Calu3 (cell line): ENCODE measurements at regions not wholly inside any gene's neighbourhood (a gene's known extent, or its start where the extent isn't known, plus 50 kb on each side); places are given as distances from the start of the nearest gene placed in this dataset.

Experiments
- BruUV-seq: library from RNA; stranded (reverse); fragments of 400-500 nt; replicated peaks from 2 replicates; lab custom pipeline; 2021; lab: Mats Ljungman, UMichigan
- CTCF ChIA-PET: fragments of 300-600 bp; sonication (Branson Sonifier 250); formaldehyde crosslinking; loops from one replicate; lab custom pipeline; 2022; ENCODE audit warnings: antibody characterized with exemption; lab: Charles Lee
- DNase-seq: peaks from one replicate; pipeline ENCODE4 v3.0.0; 2022
- H3K27ac Mint-ChIP-seq: one replicate; pipeline ENCODE4 v1.8.0; 2022; ENCODE audit warnings: mixed read lengths; ENCODE audit not compliant: unreplicated experiment
- H3K27me3 Mint-ChIP-seq: one replicate; pipeline ENCODE4 v1.8.0; 2022; ENCODE audit warnings: mixed read lengths; ENCODE audit not compliant: unreplicated experiment
- H3K36me3 Mint-ChIP-seq: one replicate; pipeline ENCODE4 v1.8.0; 2022; ENCODE audit warnings: mild to moderate bottlenecking, moderate library complexity, mixed read lengths; ENCODE audit not compliant: insufficient read depth, unreplicated experiment
- H3K4me1 Mint-ChIP-seq: one replicate; pipeline ENCODE4 v1.8.0; 2022; ENCODE audit warnings: mild to moderate bottlenecking, low read depth, mixed read lengths; ENCODE audit not compliant: unreplicated experiment
- H3K4me3 Mint-ChIP-seq: one replicate; pipeline ENCODE4 v1.8.0; 2022; ENCODE audit warnings: mild to moderate bottlenecking, low read depth, moderate library complexity, mixed read lengths; ENCODE audit not compliant: unreplicated experiment
- H3K9me3 Mint-ChIP-seq: one replicate; pipeline ENCODE4 v1.8.0; 2022; ENCODE audit warnings: low read depth, mixed read lengths; ENCODE audit not compliant: unreplicated experiment
- CTCF ChIP-seq: fragments of 200-600 bp; IDR thresholded peaks from one replicate; pipeline ENCODE4 v1.8.0; 2022; ENCODE audit warnings: antibody characterized with exemption; ENCODE audit not compliant: unreplicated experiment
- intact Hi-C: fragments of 100-400 bp; cut with micrococcal nuclease; formaldehyde crosslinking; loops from one replicate; pipeline ENCODE4 v1.10.0; 2022; ENCODE audit not compliant: unreplicated experiment

- no TSS peak for BruUV-seq
- CTCF ChIA-PET = no interaction called here
- no peaks in the 10 kb centered on the region for H3K36me3 Mint-ChIP-seq
- intact Hi-C loops = no loop called here
- DNase-seq = no peak
- H3K4me1 Mint-ChIP-seq = peaks cover 21% of the 10 kb centered on the region
- no peaks in the 10 kb centered on the region for H3K27me3 Mint-ChIP-seq
- H3K27ac Mint-ChIP-seq = no peak overlapping the region
- TF ChIP-seq CTCF = no peak
- no peak overlapping the region for H3K4me3 Mint-ChIP-seq
- H3K9me3 Mint-ChIP-seq = no peaks in the 10 kb centered on the region
Measured at GRCh38 chr3:107269136-107269535, 108.1 kb upstream of the CCDC54 start.

- TF ChIP-seq CTCF = peak; percentile 62
- H3K4me3 Mint-ChIP-seq = no peak overlapping the region
- no peak overlapping the region for H3K27ac Mint-ChIP-seq
- no TSS peak for BruUV-seq
- no peaks in the 10 kb centered on the region for H3K36me3 Mint-ChIP-seq
- DNase-seq = no peak
- no peaks in the 10 kb centered on the region for H3K27me3 Mint-ChIP-seq
- intact Hi-C loops = loop anchor here (2.0 to 10.0 kb wide), 2 partner anchors 149 to 253 kb away; partner anchors contain the start of gene BBX
- CTCF ChIA-PET = interaction anchor here (1.2 to 3.0 kb wide), 4 partner anchors 149 to 327 kb away, joined by 3 to 24 read pairs (median 13); no protein-coding TSS in a partner anchor
- no peaks in the 10 kb centered on the region for H3K9me3 Mint-ChIP-seq
- peaks cover 8% of the 10 kb centered on the region for H3K4me1 Mint-ChIP-seq
Measured at GRCh38 chr3:107271787-107272387, 105.4 kb upstream of the CCDC54 start.

- H3K36me3 Mint-ChIP-seq = no peaks in the 10 kb centered on the region
- H3K9me3 Mint-ChIP-seq = no peaks in the 10 kb centered on the region
- intact Hi-C loops = loop anchor here (2.0 to 10.0 kb wide), 2 partner anchors 148 to 252 kb away; partner anchors contain the start of gene BBX
- no TSS peak for BruUV-seq
- no peak for TF ChIP-seq CTCF
- no peak overlapping the region for H3K4me3 Mint-ChIP-seq
- no peaks in the 10 kb centered on the region for H3K27me3 Mint-ChIP-seq
- peaks cover 8% of the 10 kb centered on the region for H3K4me1 Mint-ChIP-seq
- CTCF ChIA-PET = interaction anchor here (0.6 to 3.0 kb wide), 5 partner anchors 144 to 326 kb away, joined by 3 to 24 read pairs (median 10); no protein-coding TSS in a partner anchor
- no peak overlapping the region for H3K27ac Mint-ChIP-seq
- DNase-seq = no peak
Measured at GRCh38 chr3:107272471-107272870, 104.8 kb upstream of the CCDC54 start.

GRCh38 chr3:107272885-107273284, 104.4 kb upstream of the CCDC54 start:
- Mint-ChIP-seq H3K4me3 (no peak overlapping the region), H3K4me1 (peaks cover 8% of the 10 kb centered on the region), H3K27me3 (no peaks in the 10 kb centered on the region), H3K27ac (no peak overlapping the region), H3K36me3 (no peaks in the 10 kb centered on the region), H3K9me3 (no peaks in the 10 kb centered on the region)
- CTCF ChIA-PET = interaction anchor here (0.6 to 3.0 kb wide), 3 partner anchors 143 to 326 kb away, joined by 3 to 24 read pairs (median 3); no protein-coding TSS in a partner anchor
- peak; percentile 13 for DNase-seq
- no peak for TF ChIP-seq CTCF
- no TSS peak for BruUV-seq
- intact Hi-C loops = loop anchor here (2.0 to 10.0 kb wide), 2 partner anchors 148 to 252 kb away; partner anchors contain the start of gene BBX
